ENCODE measurements at regions not wholly inside any gene's neighbourhood (a gene's known extent, or its start where the extent isn't known, plus 50 kb on each side); places are given as distances from the start of the nearest gene placed in this dataset.

GRCh38 chr6:78460711-78461110, 406.6 kb upstream of the IRAK1BP1 start:
- no peaks in the 10 kb centered on the region for H4K20me1 ChIP-seq (ENCODE audit: insufficient read depth, low read length)
- H3F3A ChIP-seq (ENCODE audit: insufficient read depth, low read length): no peaks in the 10 kb centered on the region
- no peak overlapping the region for H2AFZ ChIP-seq (ENCODE audit: low read length)
- H3K4me2 ChIP-seq (ENCODE audit: low read length): no peak overlapping the region
- H3K4me3 ChIP-seq (ENCODE audit: low read depth, low read length, poor library complexity, severe bottlenecking): no peak overlapping the region
- H3K27me3 ChIP-seq (ENCODE audit: insufficient read depth, low read length): no peaks in the 10 kb centered on the region
- no peak overlapping the region for H3K27ac ChIP-seq (ENCODE audit: low read depth, low read length, poor library complexity, severe bottlenecking)
- H3K36me3 ChIP-seq (ENCODE audit: insufficient read depth, low read length): no peaks in the 10 kb centered on the region
- TF ChIP-seq CTCF (IDR thresholded peaks at IDR 0.05; ENCODE audit: low read length) (no peak), EZH2 (IDR thresholded peaks at IDR 0.05; ENCODE audit: borderline replicate concordance, low read length) (no peak)
- no peaks in the 10 kb centered on the region for H3K9me3 ChIP-seq (ENCODE audit: low read length)
- H3K9me2 ChIP-seq (ENCODE audit: low read depth, low read length): no peaks in the 10 kb centered on the region
- H3K4me1 ChIP-seq (ENCODE audit: insufficient read depth, low read length, severe bottlenecking): no peaks in the 10 kb centered on the region
- H3K9ac ChIP-seq (ENCODE audit: low read length): no peak overlapping the region
- H3K79me2 ChIP-seq (ENCODE audit: insufficient read depth, low read length): no peaks in the 10 kb centered on the region

GRCh38 chr6:78462728-78463127, 404.6 kb upstream of the IRAK1BP1 start:
- Histone ChIP-seq H3K4me2 (ENCODE audit: low read length) (no peak overlapping the region), H3K79me2 (ENCODE audit: insufficient read depth, low read length) (no peaks in the 10 kb centered on the region), H3K9me2 (ENCODE audit: low read depth, low read length) (no peaks in the 10 kb centered on the region), H3K9ac (ENCODE audit: low read length) (no peak overlapping the region), H2AFZ (ENCODE audit: low read length) (no peak overlapping the region), H4K20me1 (ENCODE audit: insufficient read depth, low read length) (no peaks in the 10 kb centered on the region), H3K9me3 (ENCODE audit: low read length) (no peaks in the 10 kb centered on the region), H3K4me1 (ENCODE audit: insufficient read depth, low read length, severe bottlenecking) (no peaks in the 10 kb centered on the region), H3K4me3 (ENCODE audit: low read depth, low read length, poor library complexity, severe bottlenecking) (no peak overlapping the region), H3K27me3 (ENCODE audit: insufficient read depth, low read length) (no peaks in the 10 kb centered on the region), H3F3A (ENCODE audit: insufficient read depth, low read length) (no peaks in the 10 kb centered on the region), H3K36me3 (ENCODE audit: insufficient read depth, low read length) (no peaks in the 10 kb centered on the region), H3K27ac (ENCODE audit: low read depth, low read length, poor library complexity, severe bottlenecking) (no peak overlapping the region)
- TF ChIP-seq CTCF (IDR thresholded peaks at IDR 0.05; ENCODE audit: low read length) (no peak), EZH2 (IDR thresholded peaks at IDR 0.05; ENCODE audit: borderline replicate concordance, low read length) (no peak)

GRCh38 chr6:78465059-78465634, 402.2 kb upstream of the IRAK1BP1 start:
- Histone ChIP-seq H3K79me2 (ENCODE audit: insufficient read depth, low read length) (no peaks in the 10 kb centered on the region), H3K9me2 (ENCODE audit: low read depth, low read length) (no peaks in the 10 kb centered on the region), H2AFZ (ENCODE audit: low read length) (no peak overlapping the region), H3K36me3 (ENCODE audit: insufficient read depth, low read length) (no peaks in the 10 kb centered on the region), H3F3A (ENCODE audit: insufficient read depth, low read length) (no peaks in the 10 kb centered on the region), H4K20me1 (ENCODE audit: insufficient read depth, low read length) (no peaks in the 10 kb centered on the region), H3K9me3 (ENCODE audit: low read length) (no peaks in the 10 kb centered on the region), H3K4me1 (ENCODE audit: insufficient read depth, low read length, severe bottlenecking) (no peaks in the 10 kb centered on the region), H3K27me3 (ENCODE audit: insufficient read depth, low read length) (no peaks in the 10 kb centered on the region), H3K9ac (ENCODE audit: low read length) (no peak overlapping the region), H3K4me2 (ENCODE audit: low read length) (no peak overlapping the region), H3K27ac (ENCODE audit: low read depth, low read length, poor library complexity, severe bottlenecking) (no peak overlapping the region), H3K4me3 (ENCODE audit: low read depth, low read length, poor library complexity, severe bottlenecking) (no peak overlapping the region)
- no peak for TF ChIP-seq CTCF (IDR thresholded peaks at IDR 0.05; ENCODE audit: low read length)
- no peak for TF ChIP-seq EZH2 (IDR thresholded peaks at IDR 0.05; ENCODE audit: borderline replicate concordance, low read length)

All from OCI-LY1 (cell line).